ENCODE measurements at regions not wholly inside any gene's neighbourhood (a gene's known extent, or its start where the extent isn't known, plus 50 kb on each side); places are given as distances from the start of the nearest gene placed in this dataset.
"Not testable (repeated sequence)": the region's sequence is repeated elsewhere in the genome, so short reads cannot be mapped to it uniquely, and the experiment has no call there.

GRCh38 chr9:3659647-3660046, 133.8 kb upstream of the RFX3 start:
- no peak for DNase-seq (ENCODE audit: low read depth)

- DNase-seq (ENCODE audit: low read depth): no peak
Measured at GRCh38 chr9:3658964-3659363, 133.2 kb upstream of the RFX3 start.

GRCh38 chr9:3656224-3656623, 130.4 kb upstream of the RFX3 start:
- DNase-seq (ENCODE audit: low read depth): no peak

GRCh38 chr9:3650994-3651622, 125.3 kb upstream of the RFX3 start:
- no peak for DNase-seq (ENCODE audit: low read depth)

- DNase-seq (ENCODE audit: low read depth): no peak
Measured at GRCh38 chr9:3648722-3649246, 123.0 kb upstream of the RFX3 start.

- no peak for DNase-seq (ENCODE audit: low read depth)
Measured at GRCh38 chr9:3648266-3648665, 122.5 kb upstream of the RFX3 start.

GRCh38 chr9:3647652-3648051, 121.9 kb upstream of the RFX3 start:
- DNase-seq (ENCODE audit: low read depth): no peak

- DNase-seq (ENCODE audit: low read depth): no peak
Measured at GRCh38 chr9:3646226-3646625, 120.4 kb upstream of the RFX3 start.

- not testable (repeated sequence) for DNase-seq (ENCODE audit: low read depth)
Measured at GRCh38 chr9:3642075-3642474, 116.3 kb upstream of the RFX3 start.

GRCh38 chr9:3629495-3629894, 103.7 kb upstream of the RFX3 start:
- DNase-seq (ENCODE audit: low read depth): no peak

- DNase-seq (ENCODE audit: low read depth): no peak
Measured at GRCh38 chr9:3628239-3628638, 102.4 kb upstream of the RFX3 start.

- no peak for DNase-seq (ENCODE audit: low read depth)
Measured at GRCh38 chr9:3608011-3608410, 82.2 kb upstream of the RFX3 start.

- no peak for DNase-seq (ENCODE audit: low read depth)
Measured at GRCh38 chr9:3600672-3601071, 74.9 kb upstream of the RFX3 start.

- DNase-seq (ENCODE audit: low read depth): no peak
Measured at GRCh38 chr9:3597792-3598191, 72.0 kb upstream of the RFX3 start.

- DNase-seq (ENCODE audit: low read depth): no peak
Measured at GRCh38 chr9:3586066-3586465, 60.3 kb upstream of the RFX3 start.

GRCh38 chr9:3585606-3586005, 59.8 kb upstream of the RFX3 start:
- DNase-seq (ENCODE audit: low read depth): no peak

GRCh38 chr9:3578786-3579185, 53.0 kb upstream of the RFX3 start:
- DNase-seq (ENCODE audit: low read depth): peak; percentile 73

- DNase-seq (ENCODE audit: low read depth): no peak
Measured at GRCh38 chr9:3576328-3576727, 50.5 kb upstream of the RFX3 start.

GRCh38 chr9:3575821-3576220, 50.0 kb upstream of the RFX3 start:
- DNase-seq (ENCODE audit: low read depth): no peak

Data from amniotic epithelial cell (primary cell).